ENCODE measurements at regions not wholly inside any gene's neighbourhood (a gene's known extent, or its start where the extent isn't known, plus 50 kb on each side); places are given as distances from the start of the nearest gene placed in this dataset.

GRCh38 chr12:75865315-75865714 lies 166.3 kb downstream of the PHLDA1 start:
- Histone ChIP-seq H3K27me3 (ENCODE audit: insufficient read depth, low read depth, low read length) (no peaks in the 10 kb centered on the region), H3K79me2 (replicated peaks; ENCODE audit: insufficient read depth, low read length) (no peaks in the 10 kb centered on the region), H3K9ac (ENCODE audit: low read length) (no peak overlapping the region), H4K20me1 (ENCODE audit: insufficient read depth) (no peaks in the 10 kb centered on the region), H3K9me2 (ENCODE audit: insufficient read depth, low read length) (no peaks in the 10 kb centered on the region), H3K4me2 (ENCODE audit: low read length) (no peak overlapping the region), H3K27ac (ENCODE audit: low read length) (no peak overlapping the region), H3K36me3 (ENCODE audit: insufficient read depth, low read length) (no peaks in the 10 kb centered on the region), H2AFZ (ENCODE audit: low read depth, low read length) (no peak overlapping the region), H3K4me3 (ENCODE audit: low read length) (no peak overlapping the region), H3K9me3 (ENCODE audit: low read length) (no peaks in the 10 kb centered on the region), H3F3A (ENCODE audit: insufficient read depth, low read length, poor library complexity, severe bottlenecking) (no peaks in the 10 kb centered on the region)
- TF ChIP-seq EZH2 (IDR thresholded peaks at IDR 0.05; ENCODE audit: borderline replicate concordance, insufficient read depth, low read length, poor library complexity, severe bottlenecking) = no peak
- TF ChIP-seq SMC3 (conservative IDR thresholded peaks at IDR 0.05; ENCODE audit: poor library complexity) = no peak
- no peak for TF ChIP-seq MXI1 (conservative IDR thresholded peaks at IDR 0.05; ENCODE audit: poor library complexity, severe bottlenecking)
- TF ChIP-seq, protein P1, sequence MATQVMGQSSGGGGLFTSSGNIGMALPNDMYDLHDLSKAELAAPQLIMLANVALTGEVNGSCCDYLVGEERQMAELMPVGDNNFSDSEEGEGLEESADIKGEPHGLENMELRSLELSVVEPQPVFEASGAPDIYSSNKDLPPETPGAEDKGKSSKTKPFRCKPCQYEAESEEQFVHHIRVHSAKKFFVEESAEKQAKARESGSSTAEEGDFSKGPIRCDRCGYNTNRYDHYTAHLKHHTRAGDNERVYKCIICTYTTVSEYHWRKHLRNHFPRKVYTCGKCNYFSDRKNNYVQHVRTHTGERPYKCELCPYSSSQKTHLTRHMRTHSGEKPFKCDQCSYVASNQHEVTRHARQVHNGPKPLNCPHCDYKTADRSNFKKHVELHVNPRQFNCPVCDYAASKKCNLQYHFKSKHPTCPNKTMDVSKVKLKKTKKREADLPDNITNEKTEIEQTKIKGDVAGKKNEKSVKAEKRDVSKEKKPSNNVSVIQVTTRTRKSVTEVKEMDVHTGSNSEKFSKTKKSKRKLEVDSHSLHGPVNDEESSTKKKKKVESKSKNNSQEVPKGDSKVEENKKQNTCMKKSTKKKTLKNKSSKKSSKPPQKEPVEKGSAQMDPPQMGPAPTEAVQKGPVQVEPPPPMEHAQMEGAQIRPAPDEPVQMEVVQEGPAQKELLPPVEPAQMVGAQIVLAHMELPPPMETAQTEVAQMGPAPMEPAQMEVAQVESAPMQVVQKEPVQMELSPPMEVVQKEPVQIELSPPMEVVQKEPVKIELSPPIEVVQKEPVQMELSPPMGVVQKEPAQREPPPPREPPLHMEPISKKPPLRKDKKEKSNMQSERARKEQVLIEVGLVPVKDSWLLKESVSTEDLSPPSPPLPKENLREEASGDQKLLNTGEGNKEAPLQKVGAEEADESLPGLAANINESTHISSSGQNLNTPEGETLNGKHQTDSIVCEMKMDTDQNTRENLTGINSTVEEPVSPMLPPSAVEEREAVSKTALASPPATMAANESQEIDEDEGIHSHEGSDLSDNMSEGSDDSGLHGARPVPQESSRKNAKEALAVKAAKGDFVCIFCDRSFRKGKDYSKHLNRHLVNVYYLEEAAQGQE (IDR thresholded peaks at IDR 0.05; ENCODE audit: borderline replicate concordance) = no peak
- TF ChIP-seq TAF1 (IDR thresholded peaks at IDR 0.05; ENCODE audit: low read depth) = no peak
- no peak for TF ChIP-seq POLR2AphosphoS5 (IDR thresholded peaks at IDR 0.05)
- no peak for TF ChIP-seq RAD21 (conservative IDR thresholded peaks at IDR 0.05)
- TF ChIP-seq EP300 (conservative IDR thresholded peaks at IDR 0.05; ENCODE audit: poor library complexity, severe bottlenecking) = no peak
- no peak for TF ChIP-seq CTCF (IDR thresholded peaks at IDR 0.05; ENCODE audit: poor library complexity, severe bottlenecking)

GRCh38 chr12:75864161-75864560 lies 167.4 kb downstream of the PHLDA1 start:
- Histone ChIP-seq H3F3A (ENCODE audit: insufficient read depth, low read length, poor library complexity, severe bottlenecking) (no peaks in the 10 kb centered on the region), H3K9me2 (ENCODE audit: insufficient read depth, low read length) (no peaks in the 10 kb centered on the region), H3K27me3 (ENCODE audit: insufficient read depth, low read depth, low read length) (no peaks in the 10 kb centered on the region), H3K9me3 (ENCODE audit: low read length) (no peaks in the 10 kb centered on the region), H3K9ac (ENCODE audit: low read length) (no peak overlapping the region), H3K4me3 (ENCODE audit: low read length) (no peak overlapping the region), H3K79me2 (replicated peaks; ENCODE audit: insufficient read depth, low read length) (no peaks in the 10 kb centered on the region), H3K4me2 (ENCODE audit: low read length) (no peak overlapping the region), H2AFZ (ENCODE audit: low read depth, low read length) (no peak overlapping the region), H3K36me3 (ENCODE audit: insufficient read depth, low read length) (no peaks in the 10 kb centered on the region), H4K20me1 (ENCODE audit: insufficient read depth) (no peaks in the 10 kb centered on the region), H3K27ac (ENCODE audit: low read length) (no peak overlapping the region)
- no peak for TF ChIP-seq SMC3 (conservative IDR thresholded peaks at IDR 0.05; ENCODE audit: poor library complexity)
- TF ChIP-seq MXI1 (conservative IDR thresholded peaks at IDR 0.05; ENCODE audit: poor library complexity, severe bottlenecking) = no peak
- no peak for TF ChIP-seq POLR2AphosphoS5 (IDR thresholded peaks at IDR 0.05)
- TF ChIP-seq, protein P1 (IDR thresholded peaks at IDR 0.05; ENCODE audit: borderline replicate concordance) = no peak
- no peak for TF ChIP-seq TAF1 (IDR thresholded peaks at IDR 0.05; ENCODE audit: low read depth)
- no peak for TF ChIP-seq EP300 (conservative IDR thresholded peaks at IDR 0.05; ENCODE audit: poor library complexity, severe bottlenecking)
- no peak for TF ChIP-seq RAD21 (conservative IDR thresholded peaks at IDR 0.05)
- TF ChIP-seq CTCF (IDR thresholded peaks at IDR 0.05; ENCODE audit: poor library complexity, severe bottlenecking) = no peak
- TF ChIP-seq EZH2 (IDR thresholded peaks at IDR 0.05; ENCODE audit: borderline replicate concordance, insufficient read depth, low read length, poor library complexity, severe bottlenecking) = no peak

Data from neural cell (in vitro differentiated cells).